ENCODE measurements at regions not wholly inside any gene's neighbourhood (a gene's known extent, or its start where the extent isn't known, plus 50 kb on each side); places are given as distances from the start of the nearest gene placed in this dataset.
A peak's percentile ranks its signal among the peaks of the same experiment; 100 is the strongest.

DNA sequence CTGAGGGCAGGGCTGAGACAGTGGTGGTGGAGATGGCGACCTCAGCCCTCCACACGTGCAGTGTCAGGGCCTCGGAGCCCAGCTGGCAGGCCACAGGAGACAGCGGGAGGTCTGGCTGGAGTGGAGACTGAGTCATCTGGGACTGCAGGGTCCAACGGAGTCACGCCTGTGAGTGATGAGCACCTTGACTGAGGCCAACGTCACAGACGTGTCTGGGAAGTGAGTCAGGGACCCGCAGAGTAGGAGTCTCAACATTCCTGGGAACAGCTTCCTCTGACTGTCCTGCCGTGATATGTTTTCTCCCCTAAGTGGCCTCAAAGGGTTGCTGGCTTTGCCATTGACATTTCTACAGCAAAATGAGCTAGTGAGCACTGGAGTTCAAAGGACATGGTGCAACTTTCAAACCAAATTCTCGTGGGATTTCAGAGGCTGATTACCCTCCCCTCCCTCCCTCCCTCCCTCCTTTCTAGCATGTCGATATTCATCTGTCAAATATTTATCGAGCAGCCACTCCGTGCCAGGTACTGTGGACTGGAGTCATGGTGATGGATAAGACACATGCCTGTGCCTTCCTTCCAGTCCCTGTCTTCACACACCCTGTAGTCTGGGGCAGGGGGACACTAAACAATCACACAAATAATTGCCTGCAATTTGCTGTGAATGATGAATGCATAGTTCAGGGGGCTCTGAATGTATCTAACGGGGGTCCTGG, 53.3 kb upstream of the AMOTL2 start:
- DNase-seq = peak; percentile 62

DNA sequence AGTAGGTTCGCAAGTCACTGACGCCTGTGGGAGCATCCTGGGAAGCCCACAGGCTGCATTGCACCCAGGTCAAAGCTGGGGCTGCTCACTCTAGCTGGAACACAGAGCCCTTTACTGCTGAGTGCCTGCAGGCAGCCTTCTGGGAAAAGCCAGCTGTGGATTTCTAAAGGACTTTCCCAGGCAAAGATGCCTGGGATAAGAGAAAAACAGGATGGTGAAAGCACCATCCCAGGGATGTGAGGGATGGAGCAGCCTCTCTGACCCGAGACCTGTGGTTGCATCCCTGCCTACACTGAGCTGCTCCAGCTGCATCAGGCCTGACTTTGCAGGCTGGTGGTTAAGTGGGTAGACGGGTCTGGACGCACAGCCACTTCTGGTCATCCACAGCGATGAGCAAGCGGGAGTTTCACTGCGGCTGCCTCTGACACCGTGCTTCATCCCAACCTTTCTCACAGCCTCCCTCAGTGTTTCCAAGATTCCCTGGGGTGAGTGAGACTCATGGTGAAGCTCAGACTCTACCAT, 52.5 kb upstream of the AMOTL2 start:
- peak; percentile 38 for DNase-seq

DNA sequence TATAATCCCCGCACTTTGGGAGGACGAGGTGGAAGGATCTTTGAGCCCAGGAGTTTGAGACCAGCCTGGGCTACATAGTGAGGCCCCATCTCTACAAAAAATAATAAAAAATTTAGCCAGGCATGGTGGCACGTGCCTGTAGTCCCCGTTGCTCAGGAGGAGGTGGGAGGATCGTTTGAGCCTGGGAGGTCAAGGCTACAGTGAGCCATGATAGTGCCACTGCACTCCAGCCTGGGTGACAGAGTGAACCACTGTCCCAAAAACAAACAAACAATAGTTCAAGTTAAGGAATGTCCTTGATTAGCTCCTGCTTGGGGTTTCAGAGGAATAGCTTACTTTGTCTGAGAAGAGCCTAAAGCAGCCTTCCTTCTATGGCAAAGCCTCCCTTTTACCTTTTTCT, 51.7 kb upstream of the AMOTL2 start:
- DNase-seq = no peak

Data from DMS53 (cell line).